HepG2 (cell line): ENCODE measurements at regions not wholly inside any gene's neighbourhood (a gene's known extent, or its start where the extent isn't known, plus 50 kb on each side); places are given as distances from the start of the nearest gene placed in this dataset.

ENCODE experiments used
- EP300 ChIP-seq, 3 experiments: sonication (generic) in 1 of 3; formaldehyde crosslinking in 1 of 3; IDR thresholded peaks; 2 replicates each; pipeline versions ENCODE4 v1.5.1 to v1.6.1; 2011 to 2020; ENCODE audit warnings: low read depth in 2 of 3, low read length in 2 of 3, borderline replicate concordance in 1 of 3, improper control_type of control experiment in 1 of 3, mild to moderate bottlenecking in 1 of 3, missing genetic modification reagents in 1 of 3, moderate library complexity in 1 of 3
- FOXK2 ChIP-seq: fragments of 450-650 bp; IDR thresholded peaks from 2 replicates; pipeline ENCODE4 v1.6.1; 2016
- HHEX ChIP-seq: IDR thresholded peaks from 2 replicates; pipeline ENCODE4 v1.6.1; 2016; ENCODE audit warnings: control low read depth
- MEIS2 ChIP-seq: sonication (generic); formaldehyde crosslinking; IDR thresholded peaks from 2 replicates; pipeline ENCODE4 v1.9.0; 2021; ENCODE audit warnings: mild to moderate bottlenecking, missing genetic modification reagents
- POLR2AphosphoS2 ChIP-seq: IDR thresholded peaks from 2 replicates; pipeline ENCODE4 v1.6.1; 2011; ENCODE audit warnings: low read depth, low read length, improper control_type of control experiment
- SIN3A ChIP-seq: IDR thresholded peaks from 2 replicates; pipeline ENCODE4 v1.6.1; 2011; ENCODE audit warnings: low read depth, mild to moderate bottlenecking, control low read depth, low read length, borderline replicate concordance
- TCF12 ChIP-seq, 2 experiments: fragments of 450-650 bp in 1 of 2; sonication (generic) in 1 of 2; formaldehyde crosslinking in 1 of 2; IDR thresholded peaks; 2 replicates each; pipeline versions ENCODE4 v1.6.1 to v1.8.0; 2017 to 2022; ENCODE audit warnings: antibody characterized with exemption in 1 of 2, mild to moderate bottlenecking in 1 of 2, missing genetic modification reagents in 1 of 2, moderate library complexity in 1 of 2
- ZNF138 ChIP-seq: sonication (generic); formaldehyde crosslinking; IDR thresholded peaks from 2 replicates; pipeline ENCODE4 v1.5.0; 2020; ENCODE audit warnings: mild to moderate bottlenecking, low read depth, missing genetic modification reagents
- ZNF510 ChIP-seq: sonication (generic); formaldehyde crosslinking; IDR thresholded peaks from 2 replicates; pipeline ENCODE4 v1.4.0; 2020; ENCODE audit warnings: low read depth, mild to moderate bottlenecking, missing genetic modification reagents
- TF ChIP-seq, protein P1 (sequence below): sonication (generic); formaldehyde crosslinking; IDR thresholded peaks from 2 replicates; pipeline ENCODE4 v1.4.0; 2020; ENCODE audit warnings: missing genetic modification reagents
- TF ChIP-seq, protein P2 (sequence below): sonication (generic); formaldehyde crosslinking; IDR thresholded peaks from 2 replicates; pipeline ENCODE4 v1.8.1; 2023; ENCODE audit warnings: missing genetic modification reagents, mild to moderate bottlenecking, borderline replicate concordance
- TF ChIP-seq, protein P3 (sequence below): sonication (generic); formaldehyde crosslinking; IDR thresholded peaks from 2 replicates; pipeline ENCODE4 v1.4.0; 2020; ENCODE audit warnings: mild to moderate bottlenecking, missing genetic modification reagents
- TF ChIP-seq, protein P4 (sequence below): sonication (generic); formaldehyde crosslinking; IDR thresholded peaks from 2 replicates; pipeline ENCODE4 v1.4.0; 2020; ENCODE audit warnings: missing genetic modification reagents

DNA sequence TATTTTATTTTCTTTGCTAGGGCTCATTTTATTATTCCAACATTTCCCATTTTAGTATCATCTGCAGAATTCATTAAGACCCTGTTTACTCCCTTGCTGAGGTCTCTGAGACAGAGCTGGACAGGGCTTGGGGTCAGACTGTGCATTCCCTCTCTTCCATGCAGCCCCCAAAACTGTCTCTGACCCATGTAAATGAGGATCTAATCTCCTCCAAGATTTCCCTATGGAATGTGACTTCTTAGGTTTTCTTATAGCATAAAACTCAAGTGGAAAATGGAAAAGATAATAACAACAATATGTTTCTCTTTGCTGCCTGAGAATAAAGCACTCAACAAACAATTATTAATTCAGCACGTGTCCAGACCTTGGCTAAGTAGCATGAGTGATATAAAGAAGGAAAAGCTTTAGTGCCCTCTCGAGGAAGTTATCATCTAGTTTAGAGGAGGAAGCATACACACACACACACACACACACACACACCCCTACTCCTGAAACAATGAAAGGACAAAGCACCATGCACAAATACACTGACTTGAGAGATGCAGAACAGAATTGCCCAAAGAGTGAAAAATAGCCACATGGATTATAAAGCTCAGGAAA lies 815.5 kb downstream of the BCKDHB start:
- no peak for TF ChIP-seq ZNF138 (CRISPR knock-in tag)
- TF ChIP-seq, protein P1, sequence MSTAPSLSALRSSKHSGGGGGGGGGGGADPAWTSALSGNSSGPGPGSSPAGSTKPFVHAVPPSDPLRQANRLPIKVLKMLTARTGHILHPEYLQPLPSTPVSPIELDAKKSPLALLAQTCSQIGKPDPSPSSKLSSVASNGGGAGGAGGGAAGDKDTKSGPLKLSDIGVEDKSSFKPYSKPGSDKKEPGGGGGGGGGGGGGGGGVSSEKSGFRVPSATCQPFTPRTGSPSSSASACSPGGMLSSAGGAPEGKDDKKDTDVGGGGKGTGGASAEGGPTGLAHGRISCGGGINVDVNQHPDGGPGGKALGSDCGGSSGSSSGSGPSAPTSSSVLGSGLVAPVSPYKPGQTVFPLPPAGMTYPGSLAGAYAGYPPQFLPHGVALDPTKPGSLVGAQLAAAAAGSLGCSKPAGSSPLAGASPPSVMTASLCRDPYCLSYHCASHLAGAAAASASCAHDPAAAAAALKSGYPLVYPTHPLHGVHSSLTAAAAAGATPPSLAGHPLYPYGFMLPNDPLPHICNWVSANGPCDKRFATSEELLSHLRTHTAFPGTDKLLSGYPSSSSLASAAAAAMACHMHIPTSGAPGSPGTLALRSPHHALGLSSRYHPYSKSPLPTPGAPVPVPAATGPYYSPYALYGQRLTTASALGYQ (CRISPR knock-in tag) = no peak
- TF ChIP-seq, protein P2, sequence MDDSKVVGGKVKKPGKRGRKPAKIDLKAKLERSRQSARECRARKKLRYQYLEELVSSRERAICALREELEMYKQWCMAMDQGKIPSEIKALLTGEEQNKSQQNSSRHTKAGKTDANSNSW (CRISPR knock-in tag) = no peak
- no peak for TF ChIP-seq FOXK2
- TF ChIP-seq, protein P3, sequence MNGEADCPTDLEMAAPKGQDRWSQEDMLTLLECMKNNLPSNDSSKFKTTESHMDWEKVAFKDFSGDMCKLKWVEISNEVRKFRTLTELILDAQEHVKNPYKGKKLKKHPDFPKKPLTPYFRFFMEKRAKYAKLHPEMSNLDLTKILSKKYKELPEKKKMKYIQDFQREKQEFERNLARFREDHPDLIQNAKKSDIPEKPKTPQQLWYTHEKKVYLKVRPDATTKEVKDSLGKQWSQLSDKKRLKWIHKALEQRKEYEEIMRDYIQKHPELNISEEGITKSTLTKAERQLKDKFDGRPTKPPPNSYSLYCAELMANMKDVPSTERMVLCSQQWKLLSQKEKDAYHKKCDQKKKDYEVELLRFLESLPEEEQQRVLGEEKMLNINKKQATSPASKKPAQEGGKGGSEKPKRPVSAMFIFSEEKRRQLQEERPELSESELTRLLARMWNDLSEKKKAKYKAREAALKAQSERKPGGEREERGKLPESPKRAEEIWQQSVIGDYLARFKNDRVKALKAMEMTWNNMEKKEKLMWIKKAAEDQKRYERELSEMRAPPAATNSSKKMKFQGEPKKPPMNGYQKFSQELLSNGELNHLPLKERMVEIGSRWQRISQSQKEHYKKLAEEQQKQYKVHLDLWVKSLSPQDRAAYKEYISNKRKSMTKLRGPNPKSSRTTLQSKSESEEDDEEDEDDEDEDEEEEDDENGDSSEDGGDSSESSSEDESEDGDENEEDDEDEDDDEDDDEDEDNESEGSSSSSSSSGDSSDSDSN (CRISPR knock-in tag) = no peak
- no peak for TF ChIP-seq TCF12 (IDR thresholded peaks at IDR 0.05)
- TF ChIP-seq TCF12 (CRISPR knock-in tag; IDR thresholded peaks at IDR 0.05) = no peak
- no peak for TF ChIP-seq HHEX (CRISPR knock-in tag)
- TF ChIP-seq SIN3A = no peak
- TF ChIP-seq ZNF510 = no peak
- no peak for TF ChIP-seq POLR2AphosphoS2
- TF ChIP-seq EP300 (IDR thresholded peaks at IDR 0.05; ENCODE audit: low read depth in 2 of 2, low read length in 2 of 2) = no peak
- TF ChIP-seq EP300 (CRISPR knock-in tag; IDR thresholded peaks at IDR 0.05; ENCODE audit: borderline replicate concordance) = no peak
- TF ChIP-seq, protein P4, sequence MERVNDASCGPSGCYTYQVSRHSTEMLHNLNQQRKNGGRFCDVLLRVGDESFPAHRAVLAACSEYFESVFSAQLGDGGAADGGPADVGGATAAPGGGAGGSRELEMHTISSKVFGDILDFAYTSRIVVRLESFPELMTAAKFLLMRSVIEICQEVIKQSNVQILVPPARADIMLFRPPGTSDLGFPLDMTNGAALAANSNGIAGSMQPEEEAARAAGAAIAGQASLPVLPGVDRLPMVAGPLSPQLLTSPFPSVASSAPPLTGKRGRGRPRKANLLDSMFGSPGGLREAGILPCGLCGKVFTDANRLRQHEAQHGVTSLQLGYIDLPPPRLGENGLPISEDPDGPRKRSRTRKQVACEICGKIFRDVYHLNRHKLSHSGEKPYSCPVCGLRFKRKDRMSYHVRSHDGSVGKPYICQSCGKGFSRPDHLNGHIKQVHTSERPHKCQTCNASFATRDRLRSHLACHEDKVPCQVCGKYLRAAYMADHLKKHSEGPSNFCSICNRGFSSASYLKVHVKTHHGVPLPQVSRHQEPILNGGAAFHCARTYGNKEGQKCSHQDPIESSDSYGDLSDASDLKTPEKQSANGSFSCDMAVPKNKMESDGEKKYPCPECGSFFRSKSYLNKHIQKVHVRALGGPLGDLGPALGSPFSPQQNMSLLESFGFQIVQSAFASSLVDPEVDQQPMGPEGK = no peak
- TF ChIP-seq MEIS2 (CRISPR knock-in tag) = no peak
